ENCODE measurements at regions not wholly inside any gene's neighbourhood (a gene's known extent, or its start where the extent isn't known, plus 50 kb on each side); places are given as distances from the start of the nearest gene placed in this dataset.
"Not testable (repeated sequence)": the region's sequence is repeated elsewhere in the genome, so short reads cannot be mapped to it uniquely, and the experiment has no call there.

GRCh38 chr1:109857702-109858101, 52.9 kb upstream of the CSF1 start:
- DNase-seq: not testable (repeated sequence)

DNA sequence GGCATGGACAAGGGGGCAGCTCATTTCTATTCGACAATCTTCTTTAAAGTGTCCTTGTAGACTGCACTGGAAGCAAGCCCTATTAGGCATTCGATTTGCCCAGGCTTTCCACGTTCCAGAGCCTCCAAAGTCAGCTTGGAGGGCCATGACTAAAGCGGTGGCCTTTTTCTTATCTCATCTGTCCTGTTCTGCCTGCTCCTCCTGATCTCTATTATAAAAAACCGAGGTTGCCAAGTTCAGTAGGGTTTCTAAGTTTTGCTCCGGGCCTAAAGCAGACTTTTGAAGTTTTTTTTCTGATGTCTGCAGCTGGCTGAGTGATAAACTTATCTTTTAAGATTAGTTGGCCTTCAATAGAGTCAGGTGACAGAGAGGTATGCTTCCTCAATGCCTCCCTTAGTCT, 54.7 kb upstream of the CSF1 start:
- not testable (repeated sequence) for DNase-seq

- DNase-seq: not testable (repeated sequence)
These were observed 56.7 kb upstream of the CSF1 start for GRCh38 chr1:109853972-109854371.

GRCh38 chr1:109852221-109853015, 58.2 kb upstream of the CSF1 start:
- not testable (repeated sequence) for DNase-seq

DNA sequence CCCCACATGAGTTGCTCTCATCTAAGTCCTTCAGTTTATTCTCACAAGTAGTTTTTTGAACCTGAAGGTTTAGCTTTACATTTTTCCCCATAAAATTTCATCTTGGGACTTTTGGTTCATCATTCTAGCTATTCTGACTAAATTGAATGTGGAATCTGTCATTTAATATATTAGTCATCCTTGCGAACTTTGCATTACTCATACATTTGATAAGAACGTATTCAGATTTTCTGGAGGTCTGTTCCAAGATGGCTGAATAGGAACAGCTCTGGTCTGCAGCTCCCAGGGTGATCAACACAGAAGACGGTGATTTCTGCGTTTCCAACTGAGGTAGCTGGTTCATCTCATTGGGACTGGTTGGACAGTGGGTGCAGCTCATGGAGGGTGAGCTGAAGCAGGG, 59.8 kb upstream of the CSF1 start:
- DNase-seq: no peak

DNA sequence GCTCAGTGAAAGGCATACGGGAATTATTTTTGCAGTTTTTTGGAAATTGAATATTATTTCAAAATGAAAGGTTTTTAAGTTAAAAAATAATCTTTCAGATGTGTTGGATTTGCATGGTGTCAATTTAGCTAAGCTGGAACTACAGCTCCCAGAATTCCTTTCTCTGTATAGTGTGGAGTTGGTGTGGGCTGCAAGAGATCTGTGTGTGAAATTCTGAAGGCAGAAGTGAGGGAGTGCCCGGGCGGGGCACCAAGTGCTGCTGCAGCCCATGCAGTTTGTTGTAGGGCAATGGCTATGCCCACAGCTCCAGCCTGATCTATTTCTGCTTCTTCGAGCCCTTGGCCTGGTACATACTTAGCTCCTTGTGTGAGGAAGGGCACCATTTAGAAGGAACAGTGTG, 60.5 kb upstream of the CSF1 start:
- no peak for DNase-seq

DNA sequence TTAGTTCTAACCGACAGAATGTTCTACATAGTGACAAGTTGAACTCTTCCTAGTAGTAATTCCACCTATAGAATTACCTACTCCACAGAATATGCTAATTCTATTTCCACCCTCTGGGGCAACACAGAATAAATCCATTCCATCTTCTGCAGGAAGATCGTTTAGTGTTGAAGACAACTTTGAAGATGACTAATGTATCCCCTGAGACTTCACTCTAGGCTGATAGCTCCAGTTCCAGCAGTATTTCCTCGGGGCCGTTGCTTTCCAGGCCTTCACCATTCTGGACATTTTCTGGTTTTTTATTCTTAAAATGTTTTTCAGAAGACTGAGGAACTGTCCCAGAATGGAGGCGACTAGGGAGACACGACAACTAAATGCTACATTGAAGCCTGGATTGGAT, 61.0 kb upstream of the CSF1 start:
- no peak for DNase-seq

DNA sequence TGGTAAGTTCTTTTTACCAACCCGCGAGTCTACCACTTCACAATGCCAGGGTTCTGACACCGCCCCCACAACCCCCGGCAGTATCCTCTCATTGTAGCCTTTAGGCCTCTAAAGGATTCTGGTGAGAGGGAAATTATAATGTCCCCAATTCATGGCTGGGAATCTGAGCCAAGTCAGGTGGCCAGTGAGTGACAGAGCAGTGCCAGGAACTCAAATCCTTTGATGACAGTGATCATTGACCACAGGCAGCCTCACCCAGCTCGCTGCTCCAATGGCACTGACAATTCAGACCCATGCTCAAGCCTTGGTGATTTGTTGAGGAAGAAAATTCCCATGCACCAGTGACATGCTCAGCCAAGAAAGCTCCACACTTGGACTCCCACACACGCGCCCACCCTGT, 63.4 kb upstream of the CSF1 start:
- DNase-seq: no peak

GRCh38 chr1:109846846-109847245, 63.8 kb upstream of the CSF1 start:
- DNase-seq: no peak

DNA sequence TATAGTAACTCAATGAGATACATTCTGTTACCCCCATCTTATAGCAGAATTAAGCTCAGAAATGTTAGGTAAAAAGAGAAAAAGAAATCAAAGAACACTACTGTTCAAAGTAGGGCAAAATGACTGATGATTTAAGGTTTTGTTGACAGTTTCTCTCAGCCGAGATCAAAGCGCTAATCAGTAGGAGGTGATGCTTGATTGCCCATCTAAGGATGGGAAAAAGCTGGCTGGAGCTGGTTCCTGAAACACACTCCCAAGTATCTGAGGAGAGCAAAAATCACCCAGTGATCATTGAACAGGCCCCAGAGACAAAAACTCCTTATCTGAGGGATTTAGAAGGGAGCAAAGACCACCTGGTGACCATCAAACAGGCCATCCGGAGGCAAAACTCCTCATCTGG, 64.5 kb upstream of the CSF1 start:
- DNase-seq: no peak

DNA sequence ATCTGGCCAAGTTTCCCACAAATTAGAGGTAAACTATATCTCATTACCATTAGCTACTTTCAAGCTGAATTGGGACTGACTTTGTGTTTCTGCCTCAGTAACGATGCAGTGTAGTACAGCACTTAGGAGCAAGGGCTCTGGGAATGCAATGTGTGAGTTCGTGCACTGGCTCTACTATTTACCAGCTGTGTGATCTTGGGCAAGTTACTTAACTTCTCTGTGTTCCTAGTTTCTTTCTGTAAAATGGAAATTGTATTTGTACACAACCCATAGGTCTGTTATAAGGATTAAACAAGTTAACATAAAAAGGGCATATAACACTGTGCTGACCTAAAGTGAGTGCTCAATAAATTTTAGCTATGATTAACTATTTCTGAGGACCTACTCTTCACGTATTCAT, 65.0 kb upstream of the CSF1 start:
- DNase-seq: no peak

DNA sequence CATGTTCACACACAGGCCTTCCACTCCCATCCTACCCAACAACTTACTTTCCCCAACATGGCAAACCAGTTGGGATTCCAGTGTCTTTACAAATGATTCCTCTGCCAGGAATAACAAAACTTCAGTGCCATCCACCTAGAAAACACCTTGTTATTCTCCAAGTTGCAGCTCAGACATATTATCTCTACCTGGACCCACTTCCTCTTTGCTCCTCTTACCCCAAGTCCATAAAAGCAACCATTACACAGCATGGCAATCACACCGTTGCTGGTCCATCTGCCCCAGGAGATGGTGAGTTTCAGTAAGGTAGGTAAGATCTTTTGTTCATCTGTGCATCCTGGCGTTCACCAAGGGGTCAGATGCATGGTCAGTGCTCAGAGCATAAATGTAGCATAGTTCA, 66.0 kb upstream of the CSF1 start:
- DNase-seq: no peak

- no peak for DNase-seq
These were observed 70.5 kb upstream of the CSF1 start for GRCh38 chr1:109840011-109840629.

- DNase-seq: not testable (repeated sequence)
These were observed 71.4 kb upstream of the CSF1 start for GRCh38 chr1:109839276-109839675.

GRCh38 chr1:109838838-109839240, 71.8 kb upstream of the CSF1 start:
- DNase-seq: peak; percentile 39

GRCh38 chr1:109837852-109838570, 72.6 kb upstream of the CSF1 start:
- DNase-seq: no peak

- DNase-seq: not testable (repeated sequence)
These were observed 71.9 kb upstream of the EPS8L3 start for GRCh38 chr1:109835645-109836044.

- DNase-seq: no peak
These were observed 71.2 kb upstream of the EPS8L3 start for GRCh38 chr1:109834951-109835350.

DNA sequence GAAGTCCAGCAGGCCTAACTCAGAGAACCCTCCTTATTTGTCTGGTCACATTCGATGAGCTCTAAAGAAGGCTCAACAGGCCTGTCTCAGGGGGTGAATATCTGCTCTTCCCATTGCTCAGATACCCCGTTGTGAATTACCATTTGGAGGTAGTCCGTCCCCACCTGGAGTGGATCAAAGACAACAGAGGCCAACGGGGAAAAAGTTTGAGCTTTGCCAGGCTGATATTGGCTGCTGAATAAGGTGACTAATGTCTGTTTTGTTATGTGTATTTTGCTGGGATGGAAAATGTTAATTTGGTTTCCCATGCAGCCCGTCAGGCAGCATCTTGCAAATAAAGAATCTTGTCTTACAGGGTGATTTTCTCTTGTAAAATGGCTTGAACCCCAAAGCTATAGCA, 69.2 kb upstream of the EPS8L3 start:
- DNase-seq: no peak

GRCh38 chr1:109828756-109829505, 65.2 kb upstream of the EPS8L3 start:
- DNase-seq: no peak

- DNase-seq: no peak
These were observed 64.3 kb upstream of the EPS8L3 start for GRCh38 chr1:109827986-109828385.

GRCh38 chr1:109827466-109827865, 63.7 kb upstream of the EPS8L3 start:
- DNase-seq: no peak

GRCh38 chr1:109826930-109827349, 63.2 kb upstream of the EPS8L3 start:
- no peak for DNase-seq
